ENCODE measurements at regions not wholly inside any gene's neighbourhood (a gene's known extent, or its start where the extent isn't known, plus 50 kb on each side); places are given as distances from the start of the nearest gene placed in this dataset.
"Not testable (repeated sequence)": the region's sequence is repeated elsewhere in the genome, so short reads cannot be mapped to it uniquely, and the experiment has no call there.

GRCh38 chr6:163739408-163739725, 324.8 kb downstream of the QKI start:
- no peaks in the 10 kb centered on the region for H3K9me3 ChIP-seq (ENCODE audit: low read depth, low read length)
- DNase-seq (ENCODE audit: low read depth, low spot score), result no peak
- no peak overlapping the region for H3K4me3 ChIP-seq
- H3K9ac ChIP-seq (ENCODE audit: insufficient read length), result no peak overlapping the region
- H3K36me3 ChIP-seq (ENCODE audit: insufficient read depth, low read length), result no peaks in the 10 kb centered on the region
- H3K27ac ChIP-seq, result no peak overlapping the region
- TF ChIP-seq FOXP2 (optimal IDR thresholded peaks at IDR 0.05; ENCODE audit: control extremely low read depth, extremely low read length, insufficient read depth) (no peak), POLR2AphosphoS5 (IDR thresholded peaks at IDR 0.05; ENCODE audit: borderline replicate concordance, low read depth, low read length) (no peak), EZH2 (IDR thresholded peaks at IDR 0.05) (no peak)

GRCh38 chr6:163738725-163739407, 324.3 kb downstream of the QKI start:
- TF ChIP-seq POLR2AphosphoS5 (IDR thresholded peaks at IDR 0.05; ENCODE audit: borderline replicate concordance, low read depth, low read length) (no peak), FOXP2 (optimal IDR thresholded peaks at IDR 0.05; ENCODE audit: control extremely low read depth, extremely low read length, insufficient read depth) (no peak), EZH2 (IDR thresholded peaks at IDR 0.05) (no peak)
- Histone ChIP-seq H3K27ac (no peak overlapping the region), H3K9ac (ENCODE audit: insufficient read length) (no peak overlapping the region), H3K4me3 (no peak overlapping the region), H3K36me3 (ENCODE audit: insufficient read depth, low read length) (no peaks in the 10 kb centered on the region), H3K9me3 (ENCODE audit: low read depth, low read length) (no peaks in the 10 kb centered on the region)
- DNase-seq (ENCODE audit: low read depth, low spot score), result no peak

- no peak overlapping the region for H3K9ac ChIP-seq (ENCODE audit: insufficient read length)
- TF ChIP-seq EZH2 (IDR thresholded peaks at IDR 0.05) (no peak), FOXP2 (optimal IDR thresholded peaks at IDR 0.05; ENCODE audit: control extremely low read depth, extremely low read length, insufficient read depth) (no peak), POLR2AphosphoS5 (IDR thresholded peaks at IDR 0.05; ENCODE audit: borderline replicate concordance, low read depth, low read length) (no peak)
- H3K36me3 ChIP-seq (ENCODE audit: insufficient read depth, low read length), result no peaks in the 10 kb centered on the region
- H3K9me3 ChIP-seq (ENCODE audit: low read depth, low read length), result no peaks in the 10 kb centered on the region
- no peak for DNase-seq (ENCODE audit: low read depth, low spot score)
- no peak overlapping the region for H3K27ac ChIP-seq
- no peak overlapping the region for H3K4me3 ChIP-seq
These were observed 323.8 kb downstream of the QKI start for GRCh38 chr6:163738304-163738703.

GRCh38 chr6:163735076-163735475, 320.6 kb downstream of the QKI start:
- no peak for DNase-seq (ENCODE audit: low read depth, low spot score)
- H3K9ac ChIP-seq (ENCODE audit: insufficient read length), result no peak overlapping the region
- no peak overlapping the region for H3K4me3 ChIP-seq
- no peaks in the 10 kb centered on the region for H3K9me3 ChIP-seq (ENCODE audit: low read depth, low read length)
- no peaks in the 10 kb centered on the region for H3K36me3 ChIP-seq (ENCODE audit: insufficient read depth, low read length)
- no peak overlapping the region for H3K27ac ChIP-seq
- TF ChIP-seq FOXP2 (optimal IDR thresholded peaks at IDR 0.05; ENCODE audit: control extremely low read depth, extremely low read length, insufficient read depth), result no peak
- TF ChIP-seq POLR2AphosphoS5 (IDR thresholded peaks at IDR 0.05; ENCODE audit: borderline replicate concordance, low read depth, low read length), result no peak
- no peak for TF ChIP-seq EZH2 (IDR thresholded peaks at IDR 0.05)

- no peak for DNase-seq (ENCODE audit: low read depth, low spot score)
- H3K36me3 ChIP-seq (ENCODE audit: insufficient read depth, low read length), result no peaks in the 10 kb centered on the region
These were observed 318.5 kb downstream of the QKI start for GRCh38 chr6:163733061-163733460.

GRCh38 chr6:163732479-163732878, 318.0 kb downstream of the QKI start:
- TF ChIP-seq POLR2AphosphoS5 (IDR thresholded peaks at IDR 0.05; ENCODE audit: borderline replicate concordance, low read depth, low read length) (no peak), FOXP2 (optimal IDR thresholded peaks at IDR 0.05; ENCODE audit: control extremely low read depth, extremely low read length, insufficient read depth) (no peak), EZH2 (IDR thresholded peaks at IDR 0.05) (no peak)
- no peak for DNase-seq (ENCODE audit: low read depth, low spot score)
- H3K9ac ChIP-seq (ENCODE audit: insufficient read length), result no peak overlapping the region
- H3K4me3 ChIP-seq, result no peak overlapping the region
- H3K27ac ChIP-seq, result no peak overlapping the region
- no peaks in the 10 kb centered on the region for H3K9me3 ChIP-seq (ENCODE audit: low read depth, low read length)
- no peaks in the 10 kb centered on the region for H3K36me3 ChIP-seq (ENCODE audit: insufficient read depth, low read length)

More at GRCh38 chr6:163733061-163733460, 318.5 kb downstream of the QKI start:
- no peaks in the 10 kb centered on the region for H3K9me3 ChIP-seq (ENCODE audit: low read depth, low read length)
- no peak overlapping the region for H3K4me3 ChIP-seq
- H3K27ac ChIP-seq, result no peak overlapping the region
- H3K9ac ChIP-seq (ENCODE audit: insufficient read length), result no peak overlapping the region
- TF ChIP-seq FOXP2 (optimal IDR thresholded peaks at IDR 0.05; ENCODE audit: control extremely low read depth, extremely low read length, insufficient read depth), result no peak
- no peak for TF ChIP-seq POLR2AphosphoS5 (IDR thresholded peaks at IDR 0.05; ENCODE audit: borderline replicate concordance, low read depth, low read length)
- no peak for TF ChIP-seq EZH2 (IDR thresholded peaks at IDR 0.05)

GRCh38 chr6:163732014-163732351, 317.5 kb downstream of the QKI start:
- H3K27ac ChIP-seq; H3K9me3 ChIP-seq (ENCODE audit: low read depth, low read length); H3K9ac ChIP-seq (ENCODE audit: insufficient read length); H3K36me3 ChIP-seq (ENCODE audit: insufficient read depth, low read length); DNase-seq (ENCODE audit: low read depth, low spot score); H3K4me3 ChIP-seq: not testable (repeated sequence)

- TF ChIP-seq EZH2 (IDR thresholded peaks at IDR 0.05), result no peak
- TF ChIP-seq FOXP2 (optimal IDR thresholded peaks at IDR 0.05; ENCODE audit: control extremely low read depth, extremely low read length, insufficient read depth), result no peak
- no peak for TF ChIP-seq POLR2AphosphoS5 (IDR thresholded peaks at IDR 0.05; ENCODE audit: borderline replicate concordance, low read depth, low read length)
- no peak overlapping the region for H3K9ac ChIP-seq (ENCODE audit: insufficient read length)
These were observed 316.9 kb downstream of the QKI start for GRCh38 chr6:163731215-163732013.

More at GRCh38 chr6:163731215-163732013, 316.9 kb downstream of the QKI start:
- Histone ChIP-seq H3K36me3 (ENCODE audit: insufficient read depth, low read length) (no peaks in the 10 kb centered on the region), H3K27ac (no peak overlapping the region), H3K4me3 (no peak overlapping the region), H3K9me3 (ENCODE audit: low read depth, low read length) (no peaks in the 10 kb centered on the region)
- no peak for DNase-seq (ENCODE audit: low read depth, low spot score)
